ENCODE measurements at regions not wholly inside any gene's neighbourhood (a gene's known extent, or its start where the extent isn't known, plus 50 kb on each side); places are given as distances from the start of the nearest gene placed in this dataset.

DNA sequence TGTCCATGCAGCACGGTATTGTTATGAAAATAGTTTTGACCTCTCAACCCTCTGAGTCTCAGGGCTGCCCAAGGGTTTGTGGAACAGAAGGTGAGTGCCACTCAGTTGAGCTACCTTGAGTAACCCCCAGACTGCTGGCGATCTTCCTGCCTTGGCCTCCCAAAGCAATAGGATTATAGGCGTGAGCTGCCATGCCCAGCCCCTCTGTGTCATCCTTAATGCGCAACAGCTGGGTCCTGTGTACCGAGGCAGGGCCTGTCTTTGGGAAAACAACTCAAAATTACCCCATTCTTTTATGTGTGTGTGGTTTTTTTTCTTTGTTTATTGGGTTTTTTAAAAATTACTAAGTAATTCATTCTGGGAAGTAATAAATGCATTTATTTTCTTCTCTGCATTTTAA, 78.3 kb upstream of the TPM1 start:
- H3K27ac ChIP-seq (ENCODE audit: low read depth, low read length): no peak overlapping the region
- Mint-ChIP-seq H3K27me3 (ENCODE audit: insufficient read depth) (peaks cover 5% of the 10 kb centered on the region), H3K4me1 (peaks cover 10% of the 10 kb centered on the region), H3K36me3 (ENCODE audit: low read depth) (no peaks in the 10 kb centered on the region), H3K9me3 (no peaks in the 10 kb centered on the region), H3K4me3 (no peak overlapping the region), H3K27ac (no peak overlapping the region)
- peaks cover 4% of the 10 kb centered on the region for H3K4me1 ChIP-seq (ENCODE audit: control insufficient read depth, insufficient read depth, low read length)
- H3K4me3 ChIP-seq (ENCODE audit: low read length): no peak overlapping the region
- 83 to 92% methylated on average over 1 to 5 of the region's 5 CpGs for WGBS, 2 experiments (ENCODE audit: insufficient coverage in 1 of 2, insufficient read length in 1 of 2)
- H3K9me3 ChIP-seq (ENCODE audit: control insufficient read depth, low read length): no peaks in the 10 kb centered on the region
- H3K27me3 ChIP-seq (ENCODE audit: control insufficient read depth, insufficient read depth, low read length, poor library complexity, severe bottlenecking): no peaks in the 10 kb centered on the region
- TF ChIP-seq, protein P1, sequence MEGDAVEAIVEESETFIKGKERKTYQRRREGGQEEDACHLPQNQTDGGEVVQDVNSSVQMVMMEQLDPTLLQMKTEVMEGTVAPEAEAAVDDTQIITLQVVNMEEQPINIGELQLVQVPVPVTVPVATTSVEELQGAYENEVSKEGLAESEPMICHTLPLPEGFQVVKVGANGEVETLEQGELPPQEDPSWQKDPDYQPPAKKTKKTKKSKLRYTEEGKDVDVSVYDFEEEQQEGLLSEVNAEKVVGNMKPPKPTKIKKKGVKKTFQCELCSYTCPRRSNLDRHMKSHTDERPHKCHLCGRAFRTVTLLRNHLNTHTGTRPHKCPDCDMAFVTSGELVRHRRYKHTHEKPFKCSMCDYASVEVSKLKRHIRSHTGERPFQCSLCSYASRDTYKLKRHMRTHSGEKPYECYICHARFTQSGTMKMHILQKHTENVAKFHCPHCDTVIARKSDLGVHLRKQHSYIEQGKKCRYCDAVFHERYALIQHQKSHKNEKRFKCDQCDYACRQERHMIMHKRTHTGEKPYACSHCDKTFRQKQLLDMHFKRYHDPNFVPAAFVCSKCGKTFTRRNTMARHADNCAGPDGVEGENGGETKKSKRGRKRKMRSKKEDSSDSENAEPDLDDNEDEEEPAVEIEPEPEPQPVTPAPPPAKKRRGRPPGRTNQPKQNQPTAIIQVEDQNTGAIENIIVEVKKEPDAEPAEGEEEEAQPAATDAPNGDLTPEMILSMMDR (conservative IDR thresholded peaks at IDR 0.05): no peak
- H3K9ac ChIP-seq (ENCODE audit: extremely low read depth, low read length, poor library complexity, severe bottlenecking): no peak overlapping the region
- no peaks in the 10 kb centered on the region for H3K36me3 ChIP-seq (ENCODE audit: control insufficient read depth, insufficient read depth, low read length)
- no peak for DNase-seq

DNA sequence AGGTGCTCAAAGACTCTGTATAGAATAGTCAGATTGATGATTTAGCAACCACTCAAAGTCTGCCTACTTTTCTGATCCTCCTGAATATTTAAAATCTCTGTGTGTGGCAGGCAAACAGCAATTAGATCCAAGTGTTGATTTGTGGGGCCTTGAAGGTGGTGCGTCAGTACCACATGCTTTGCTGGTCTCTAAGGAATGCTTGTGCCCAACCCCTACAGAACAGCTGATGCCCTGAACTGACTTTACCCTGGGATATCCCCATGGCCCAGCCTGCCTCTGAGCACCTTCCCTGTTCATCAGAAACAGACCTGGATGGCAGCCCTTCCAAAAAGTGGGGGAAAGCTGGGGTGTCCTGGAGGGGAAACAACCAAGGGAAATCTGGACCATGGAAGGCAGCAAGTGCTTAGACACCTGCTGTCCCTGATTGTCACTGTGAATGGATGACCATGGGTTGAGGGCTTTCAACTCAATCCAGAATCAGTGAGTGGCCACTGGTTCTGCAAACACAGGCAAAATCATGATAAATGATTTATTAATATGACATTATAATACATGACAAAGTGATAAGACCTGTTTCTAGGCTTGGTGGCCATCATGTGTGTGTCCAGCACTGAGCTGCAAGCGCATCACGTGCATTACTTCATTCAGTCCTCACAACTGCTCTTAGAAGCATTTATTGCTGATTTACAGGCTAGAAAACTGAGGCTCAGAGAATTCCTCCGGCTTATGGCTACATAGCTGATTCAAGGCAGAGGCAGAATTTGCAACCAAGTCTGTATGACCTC, 76.1 kb upstream of the TPM1 start:
- Histone ChIP-seq H3K9me3 (ENCODE audit: control insufficient read depth, low read length) (no peaks in the 10 kb centered on the region), H3K9ac (ENCODE audit: extremely low read depth, low read length, poor library complexity, severe bottlenecking) (no peak overlapping the region), H3K4me3 (ENCODE audit: low read length) (no peak overlapping the region), H3K36me3 (ENCODE audit: control insufficient read depth, insufficient read depth, low read length) (no peaks in the 10 kb centered on the region), H3K4me1 (ENCODE audit: control insufficient read depth, insufficient read depth, low read length) (peaks cover 4% of the 10 kb centered on the region), H3K27ac (ENCODE audit: low read depth, low read length) (no peak overlapping the region), H3K27me3 (ENCODE audit: control insufficient read depth, insufficient read depth, low read length, poor library complexity, severe bottlenecking) (no peaks in the 10 kb centered on the region)
- 94 to 95% methylated on average over 4 of the region's 4 CpGs for WGBS, 2 experiments (ENCODE audit: insufficient coverage in 1 of 2, insufficient read length in 1 of 2)
- Mint-ChIP-seq H3K27me3 (ENCODE audit: insufficient read depth) (no peaks in the 10 kb centered on the region), H3K27ac (no peak overlapping the region), H3K4me1 (peaks cover 10% of the 10 kb centered on the region), H3K4me3 (no peak overlapping the region), H3K9me3 (no peaks in the 10 kb centered on the region), H3K36me3 (ENCODE audit: low read depth) (no peaks in the 10 kb centered on the region)
- no peak for DNase-seq
- TF ChIP-seq, protein P1 (conservative IDR thresholded peaks at IDR 0.05): no peak

DNA sequence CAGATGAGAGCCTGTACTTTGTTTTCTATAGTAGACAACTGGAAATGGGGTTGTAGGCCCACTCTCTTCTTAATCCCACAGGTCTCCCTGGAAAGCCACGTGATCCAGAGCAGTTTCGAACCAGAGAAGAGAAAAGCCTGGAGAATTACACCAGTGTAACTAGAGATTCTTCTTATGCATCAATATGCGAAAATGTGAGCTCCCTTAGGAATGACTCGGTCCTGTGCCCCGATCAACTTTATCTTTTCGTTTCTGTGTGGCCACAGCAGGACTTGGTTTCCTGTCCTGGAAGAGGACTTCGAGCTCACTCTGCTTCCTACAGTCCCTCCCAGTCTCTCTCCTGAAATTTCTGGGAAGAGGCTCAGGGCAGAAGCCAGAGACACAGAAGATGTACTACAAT, 73.8 kb upstream of the TPM1 start:
- Mint-ChIP-seq H3K9me3 (no peaks in the 10 kb centered on the region), H3K4me3 (no peak overlapping the region)

More for the DNA sequence above, 73.8 kb upstream of the TPM1 start:
- WGBS, 2 experiments (ENCODE audit: insufficient coverage in 1 of 2, insufficient read length in 1 of 2): 82 to 86% methylated on average over 7 of the region's 7 CpGs
- Mint-ChIP-seq H3K27ac (no peak overlapping the region), H3K4me1 (peaks cover 10% of the 10 kb centered on the region), H3K27me3 (ENCODE audit: insufficient read depth) (no peaks in the 10 kb centered on the region), H3K36me3 (ENCODE audit: low read depth) (no peaks in the 10 kb centered on the region)
- H3K27ac ChIP-seq (ENCODE audit: low read depth, low read length): no peak overlapping the region
- TF ChIP-seq, protein P1 (conservative IDR thresholded peaks at IDR 0.05): no peak
- H3K9ac ChIP-seq (ENCODE audit: extremely low read depth, low read length, poor library complexity, severe bottlenecking): no peak overlapping the region
- no peak for DNase-seq
- no peak overlapping the region for H3K4me3 ChIP-seq (ENCODE audit: low read length)
- no peaks in the 10 kb centered on the region for H3K36me3 ChIP-seq (ENCODE audit: control insufficient read depth, insufficient read depth, low read length)
- H3K27me3 ChIP-seq (ENCODE audit: control insufficient read depth, insufficient read depth, low read length, poor library complexity, severe bottlenecking): no peaks in the 10 kb centered on the region
- H3K4me1 ChIP-seq (ENCODE audit: control insufficient read depth, insufficient read depth, low read length): peaks cover 4% of the 10 kb centered on the region
- H3K9me3 ChIP-seq (ENCODE audit: control insufficient read depth, low read length): no peaks in the 10 kb centered on the region

Measured in endodermal cell (in vitro differentiated cells).